NT2/D1 (cell line): ENCODE measurements at regions not wholly inside any gene's neighbourhood (a gene's known extent, or its start where the extent isn't known, plus 50 kb on each side); places are given as distances from the start of the nearest gene placed in this dataset.

Experiments
- DNase-seq: peaks from one replicate; pipeline ENCODE4 v3.0.0-alpha.2; 2011; ENCODE audit warnings: low read depth, low spot score
- H3K27me3 ChIP-seq: 2 replicates; pipeline ENCODE4 v1.6.0; 2011; ENCODE audit warnings: mild to moderate bottlenecking; ENCODE audit not compliant: insufficient read length, insufficient read depth
- H3K36me3 ChIP-seq: 2 replicates; pipeline ENCODE4 v1.6.1; 2011; ENCODE audit warnings: mild to moderate bottlenecking, low read length, mixed read lengths; ENCODE audit not compliant: insufficient read depth, insufficient read length
- H3K4me1 ChIP-seq: 2 replicates; pipeline ENCODE4 v1.5.1; 2011; ENCODE audit not compliant: insufficient read depth, insufficient read length
- H3K4me3 ChIP-seq: 2 replicates; pipeline ENCODE4 v1.5.1; 2011; ENCODE audit warnings: low read depth; ENCODE audit not compliant: insufficient read length
- H3K9ac ChIP-seq: 2 replicates; pipeline ENCODE4 v1.6.0; 2011; ENCODE audit warnings: low read depth; ENCODE audit not compliant: insufficient read length
- H3K9me3 ChIP-seq: 2 replicates; pipeline ENCODE4 v1.5.1; 2011; ENCODE audit warnings: mild to moderate bottlenecking, low read length; ENCODE audit not compliant: insufficient read depth
- SUZ12 ChIP-seq: IDR thresholded peaks from 2 replicates; pipeline ENCODE4 v1.6.1; 2011; ENCODE audit not compliant: insufficient read length, insufficient read depth; ENCODE audit errors: extremely low read depth
- YY1 ChIP-seq: IDR thresholded peaks from 2 replicates; pipeline ENCODE4 v1.6.1; 2011; ENCODE audit not compliant: insufficient read length, insufficient read depth
- ZNF274 ChIP-seq: IDR thresholded peaks from 2 replicates; pipeline ENCODE4 v1.6.1; 2011; ENCODE audit warnings: mild to moderate bottlenecking, low read depth, low read length

- H3K4me1 ChIP-seq = peaks cover 13% of the 10 kb centered on the region
- H3K4me3 ChIP-seq = no peak overlapping the region
Observed at GRCh38 chr6:157762636-157763035, 60.4 kb upstream of the SNX9 start.

DNA sequence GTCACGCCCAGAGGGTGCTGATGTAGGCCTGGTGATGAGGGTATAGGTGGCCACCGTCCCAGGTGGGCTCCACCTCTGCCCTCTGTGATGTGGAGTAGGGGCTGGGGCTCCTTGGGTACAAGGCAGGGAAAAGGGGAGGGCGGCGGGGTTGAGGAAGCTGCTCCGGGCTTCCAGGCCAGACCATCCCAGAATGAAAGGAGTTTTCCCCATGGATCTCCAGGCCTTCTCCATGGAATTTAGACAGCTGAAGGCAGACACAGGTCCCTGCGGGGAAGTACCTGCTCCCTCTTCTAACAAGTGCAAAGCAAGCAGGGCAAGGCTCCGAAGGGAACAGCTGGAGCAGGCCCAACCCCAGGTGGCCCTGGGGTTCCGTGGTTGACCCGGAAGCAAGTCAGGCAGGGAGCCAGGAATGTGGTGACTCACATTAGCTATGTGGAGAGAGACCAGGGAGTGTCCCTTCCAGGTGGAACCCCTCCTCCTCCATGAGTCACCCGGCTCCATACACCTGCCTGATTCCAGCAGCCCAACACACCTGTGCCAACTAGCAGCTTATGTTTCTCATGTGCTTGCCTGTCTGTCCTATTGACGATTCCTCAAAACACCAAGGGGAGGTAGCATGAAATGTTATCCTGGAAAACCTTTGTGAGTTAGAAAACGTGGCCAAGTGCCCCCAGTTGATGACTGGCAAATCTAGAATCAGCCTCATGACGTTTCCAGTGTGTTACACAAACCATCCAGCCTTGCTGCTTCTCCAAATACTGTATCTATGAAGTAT, 59.7 kb upstream of the SNX9 start:
- H3K4me3 ChIP-seq = no peak overlapping the region
- TF ChIP-seq YY1 (no peak), ZNF274 (no peak), SUZ12 (no peak)

More at GRCh38 chr6:157762636-157763035, 60.4 kb upstream of the SNX9 start:
- TF ChIP-seq SUZ12 (no peak), ZNF274 (no peak), YY1 (no peak)
- Histone ChIP-seq H3K27me3 (no peaks in the 10 kb centered on the region), H3K9me3 (no peaks in the 10 kb centered on the region), H3K36me3 (no peaks in the 10 kb centered on the region), H3K9ac (no peak overlapping the region)
- no peak for DNase-seq

GRCh38 chr6:157763904-157764177, 59.2 kb upstream of the SNX9 start:
- H3K4me3 ChIP-seq = no peak overlapping the region
- H3K9ac ChIP-seq = no peak overlapping the region
- DNase-seq = no peak
- peaks cover 13% of the 10 kb centered on the region for H3K4me1 ChIP-seq
- TF ChIP-seq ZNF274 = no peak
- no peak for TF ChIP-seq SUZ12
- no peak for TF ChIP-seq YY1
- H3K27me3 ChIP-seq = no peaks in the 10 kb centered on the region
- H3K9me3 ChIP-seq = no peaks in the 10 kb centered on the region
- H3K36me3 ChIP-seq = no peaks in the 10 kb centered on the region

More for the DNA sequence above, 59.7 kb upstream of the SNX9 start:
- H3K27me3 ChIP-seq = no peaks in the 10 kb centered on the region
- H3K9me3 ChIP-seq = no peaks in the 10 kb centered on the region
- peak; percentile 49 for DNase-seq
- peak overlapping the region; percentile 8 for H3K9ac ChIP-seq
- H3K36me3 ChIP-seq = no peaks in the 10 kb centered on the region
- H3K4me1 ChIP-seq = peaks cover 13% of the 10 kb centered on the region

DNA sequence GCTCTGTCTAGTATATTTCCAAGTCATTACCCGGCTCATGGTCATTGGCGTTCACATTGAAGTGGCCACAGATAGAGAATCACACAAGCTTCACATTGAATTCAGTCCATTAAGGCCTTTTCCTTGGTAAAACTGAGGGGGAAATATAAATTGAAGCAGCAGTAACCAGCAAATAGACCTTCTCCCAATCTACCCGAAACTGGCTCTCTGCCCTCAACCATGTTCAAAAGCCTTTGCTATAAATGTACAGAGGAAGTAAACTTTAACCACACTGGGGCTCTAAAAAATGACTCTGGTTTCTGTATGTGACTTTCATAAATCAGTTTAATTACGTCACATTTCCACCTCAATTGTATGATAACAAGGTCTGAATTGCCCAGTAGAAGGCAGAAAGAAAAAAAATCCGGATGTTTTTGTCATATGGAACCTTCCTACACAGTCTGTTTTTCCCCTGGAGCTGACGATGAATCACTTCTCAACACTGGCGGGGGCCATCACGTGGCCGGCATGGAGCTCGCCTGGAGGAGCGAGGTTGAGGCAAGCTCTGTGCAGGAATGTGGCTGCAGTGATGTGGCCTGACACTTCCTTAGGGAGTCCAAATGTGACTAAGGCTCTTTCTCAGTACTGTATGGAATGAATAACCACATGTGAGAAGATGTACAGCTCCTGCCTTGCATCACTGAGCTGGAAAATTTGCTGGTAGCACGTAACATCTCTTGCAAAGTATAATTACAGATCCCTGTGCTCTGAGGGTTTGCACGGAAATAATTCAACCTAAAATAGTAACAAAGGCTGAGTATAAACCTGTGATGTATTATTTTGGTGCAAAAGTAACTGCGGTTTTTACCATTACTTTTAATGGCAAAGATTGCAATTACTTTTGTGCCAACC, 58.6 kb upstream of the SNX9 start:
- Histone ChIP-seq H3K4me1 (peaks cover 15% of the 10 kb centered on the region), H3K36me3 (no peaks in the 10 kb centered on the region), H3K9ac (peak overlapping the region; percentile 17), H3K27me3 (no peaks in the 10 kb centered on the region), H3K4me3 (no peak overlapping the region), H3K9me3 (no peaks in the 10 kb centered on the region)
- no peak for DNase-seq
- TF ChIP-seq YY1 (no peak), SUZ12 (no peak), ZNF274 (no peak)

- no peak for DNase-seq
- Histone ChIP-seq H3K9ac (no peak overlapping the region), H3K4me1 (peaks cover 14% of the 10 kb centered on the region), H3K27me3 (no peaks in the 10 kb centered on the region), H3K36me3 (no peaks in the 10 kb centered on the region), H3K9me3 (no peaks in the 10 kb centered on the region), H3K4me3 (no peak overlapping the region)
- TF ChIP-seq YY1 (no peak), ZNF274 (no peak), SUZ12 (no peak)
Observed at GRCh38 chr6:157766901-157767774, 55.9 kb upstream of the SNX9 start.

DNA sequence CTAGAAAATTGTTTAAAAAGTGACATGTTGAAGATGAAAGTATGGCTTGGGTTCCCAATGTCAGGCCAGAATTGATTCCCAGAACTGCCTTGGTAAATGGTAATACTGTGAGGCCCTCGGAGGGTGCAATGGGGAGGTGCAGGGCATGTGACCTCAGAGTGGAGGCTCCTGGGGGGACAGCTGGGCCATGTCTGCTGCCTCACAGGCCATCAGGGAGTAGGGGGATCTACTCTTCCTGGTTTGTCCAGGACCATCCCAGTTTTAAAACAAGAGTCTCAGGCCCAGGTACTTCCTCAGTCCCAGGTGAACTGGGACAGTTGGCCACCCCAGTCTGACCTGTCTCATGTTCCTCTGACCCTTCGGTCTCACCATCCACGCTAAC, 55.3 kb upstream of the SNX9 start:
- no peak overlapping the region for H3K4me3 ChIP-seq
- H3K4me1 ChIP-seq = peaks cover 16% of the 10 kb centered on the region
- TF ChIP-seq ZNF274 = no peak
- TF ChIP-seq SUZ12 = no peak
- TF ChIP-seq YY1 = no peak
- H3K9ac ChIP-seq = no peak overlapping the region
- no peaks in the 10 kb centered on the region for H3K36me3 ChIP-seq
- H3K27me3 ChIP-seq = no peaks in the 10 kb centered on the region
- no peak for DNase-seq
- no peaks in the 10 kb centered on the region for H3K9me3 ChIP-seq
